Activated CD4-positive, alpha-beta T cell treated with anti-CD3 and anti-CD28 coated beads, Interleukin-2, amount 10 ng/mL, durations not matched to agents 24 days and 14 days (primary cell): ENCODE measurements at regions not wholly inside any gene's neighbourhood (a gene's known extent, or its start where the extent isn't known, plus 50 kb on each side); places are given as distances from the start of the nearest gene placed in this dataset.

Experiments
- DNase-seq: peaks from one replicate; pipeline ENCODE4 v3.0.0; 2022
- H3K27ac Mint-ChIP-seq: one replicate; pipeline ENCODE4 v1.8.0; 2022; ENCODE audit warnings: mild to moderate bottlenecking, mixed read lengths
- H3K27me3 Mint-ChIP-seq: one replicate; pipeline ENCODE4 v1.8.0; 2022; ENCODE audit warnings: mixed read lengths
- H3K36me3 Mint-ChIP-seq: one replicate; pipeline ENCODE4 v1.8.0; 2022; ENCODE audit warnings: low read depth, mild to moderate bottlenecking, mixed read lengths
- H3K4me1 Mint-ChIP-seq: one replicate; pipeline ENCODE4 v1.8.0; 2021; ENCODE audit warnings: mixed read lengths
- H3K4me3 Mint-ChIP-seq: one replicate; pipeline ENCODE4 v1.8.0; 2022; ENCODE audit warnings: mild to moderate bottlenecking, moderate library complexity, mixed read lengths
- H3K9me3 Mint-ChIP-seq: one replicate; pipeline ENCODE4 v1.8.0; 2021; ENCODE audit warnings: mixed read lengths
- intact Hi-C: fragments of 100-400 bp; cut with micrococcal nuclease; formaldehyde crosslinking; loops from one replicate; pipeline ENCODE4 v1.15.1; 2023

DNA sequence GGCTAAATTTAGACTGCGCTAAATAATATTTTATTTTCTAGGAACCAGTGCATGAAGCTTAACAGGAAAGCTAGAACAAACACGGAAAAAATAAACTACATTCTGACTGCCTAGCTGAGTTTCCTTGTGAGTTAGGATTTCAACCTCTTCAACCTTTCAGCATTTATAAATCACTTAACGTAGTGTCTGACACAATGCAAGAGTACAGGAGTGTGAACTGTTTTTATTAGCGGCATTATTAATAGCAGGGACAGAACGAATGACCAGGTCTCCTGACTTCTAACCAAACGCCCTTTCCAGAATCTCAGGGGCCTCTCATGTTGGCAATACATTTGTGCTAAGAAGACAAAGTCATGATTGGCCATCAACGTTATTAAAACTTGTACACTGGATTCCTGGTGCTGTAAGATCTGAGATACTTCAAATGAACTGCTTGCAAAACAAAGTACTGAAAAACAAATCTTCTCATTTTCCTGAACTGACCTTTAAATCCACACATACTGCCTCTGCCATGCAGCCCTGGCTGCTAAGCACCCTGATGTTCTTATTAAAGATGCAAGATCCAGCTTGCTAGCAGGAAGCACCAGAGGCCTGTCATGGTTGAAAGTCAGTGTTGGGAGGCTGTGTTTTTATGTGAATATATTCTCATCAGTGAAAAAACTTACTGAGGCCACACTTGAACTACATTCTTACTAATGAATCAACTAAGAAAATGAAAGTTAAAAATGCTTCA, 380.4 kb upstream of the CPEB2 start:
- Mint-ChIP-seq H3K4me3 (no peak overlapping the region), H3K27ac (no peak overlapping the region), H3K27me3 (no peaks in the 10 kb centered on the region), H3K36me3 (no peaks in the 10 kb centered on the region), H3K9me3 (no peaks in the 10 kb centered on the region), H3K4me1 (no peaks in the 10 kb centered on the region)
- intact Hi-C loops, result no loop called here
- DNase-seq, result no peak

DNA sequence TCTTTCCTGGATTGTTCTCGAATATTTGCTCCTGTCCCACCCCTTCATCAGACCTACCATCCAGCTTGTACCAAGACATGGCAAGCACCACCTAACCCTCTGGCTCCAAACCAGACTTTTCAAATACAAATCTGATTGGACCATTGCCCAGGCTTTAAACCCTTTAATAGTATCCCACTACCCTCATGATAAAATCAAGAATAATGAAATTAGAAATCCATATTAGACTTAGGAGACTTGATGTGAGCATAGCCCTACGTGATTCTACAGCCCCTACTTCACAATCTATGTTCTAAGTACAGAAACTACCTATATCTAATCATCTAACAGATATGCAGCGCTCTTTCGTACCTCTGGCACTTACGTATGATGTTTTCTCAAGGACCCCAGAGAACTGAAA, 375.2 kb upstream of the CPEB2 start:
- Mint-ChIP-seq H3K36me3 (no peaks in the 10 kb centered on the region), H3K4me1 (no peaks in the 10 kb centered on the region), H3K4me3 (no peak overlapping the region), H3K9me3 (no peaks in the 10 kb centered on the region), H3K27me3 (no peaks in the 10 kb centered on the region), H3K27ac (no peak overlapping the region)
- intact Hi-C loops, result no loop called here
- no peak for DNase-seq

DNA sequence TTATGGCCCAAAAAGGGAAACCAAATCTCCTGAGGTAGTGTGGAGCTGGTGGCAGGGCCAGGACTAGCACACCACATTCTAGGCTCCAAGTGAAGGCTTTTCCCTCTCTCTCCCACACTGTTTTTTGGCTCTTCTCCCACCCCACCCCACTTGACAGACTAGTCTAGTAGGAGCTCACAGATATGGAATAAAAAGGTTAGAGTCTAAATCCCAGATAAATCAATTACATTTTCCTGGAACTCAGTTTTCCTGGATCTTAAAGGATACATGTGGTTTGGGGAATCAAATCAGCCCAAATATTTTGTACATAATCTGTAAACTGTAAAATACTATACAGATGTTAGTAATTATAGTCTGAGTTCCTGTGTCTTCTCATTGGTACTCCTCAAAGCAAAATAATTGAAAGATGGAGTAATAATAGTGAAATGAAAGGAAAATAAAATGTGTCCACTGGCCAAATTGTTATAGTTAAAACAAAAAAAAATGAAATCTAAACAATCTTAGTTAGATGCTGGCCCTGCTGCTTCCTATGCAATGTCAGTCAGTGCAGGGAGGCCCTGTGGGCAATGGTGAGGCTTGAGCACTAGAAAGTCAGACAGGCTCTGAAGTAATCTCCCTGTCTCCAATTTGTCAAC, 370.4 kb upstream of the CPEB2 start:
- peaks cover 4% of the 10 kb centered on the region for H3K9me3 Mint-ChIP-seq
- intact Hi-C loops, result no loop called here
- DNase-seq, result no peak
- H3K4me1 Mint-ChIP-seq, result no peaks in the 10 kb centered on the region
- H3K27ac Mint-ChIP-seq, result no peak overlapping the region
- H3K27me3 Mint-ChIP-seq, result no peaks in the 10 kb centered on the region
- no peak overlapping the region for H3K4me3 Mint-ChIP-seq
- H3K36me3 Mint-ChIP-seq, result no peaks in the 10 kb centered on the region

DNA sequence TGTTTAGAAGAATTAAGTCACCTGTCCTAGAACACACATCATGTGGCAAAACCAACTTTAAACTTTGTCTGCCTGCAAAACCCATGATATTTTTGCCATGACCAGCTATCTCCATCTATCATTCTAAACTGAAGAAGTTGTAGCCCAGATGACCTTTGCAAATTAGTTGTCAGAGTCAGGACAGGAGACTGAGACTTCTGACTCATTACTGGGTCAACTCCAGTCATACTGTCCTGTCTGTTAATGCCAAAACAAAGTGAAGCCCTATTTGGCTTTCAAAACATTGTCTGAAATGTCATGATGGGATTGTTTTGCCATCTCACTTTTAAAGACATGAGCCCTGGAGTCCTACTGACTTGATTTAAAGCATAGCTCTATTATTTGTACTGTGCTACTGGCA, 365.7 kb upstream of the CPEB2 start:
- Mint-ChIP-seq H3K36me3 (no peaks in the 10 kb centered on the region), H3K4me1 (no peaks in the 10 kb centered on the region), H3K27ac (no peak overlapping the region), H3K27me3 (no peaks in the 10 kb centered on the region), H3K9me3 (peaks cover 4% of the 10 kb centered on the region), H3K4me3 (no peak overlapping the region)
- no peak for DNase-seq
- intact Hi-C loops, result no loop called here

DNA sequence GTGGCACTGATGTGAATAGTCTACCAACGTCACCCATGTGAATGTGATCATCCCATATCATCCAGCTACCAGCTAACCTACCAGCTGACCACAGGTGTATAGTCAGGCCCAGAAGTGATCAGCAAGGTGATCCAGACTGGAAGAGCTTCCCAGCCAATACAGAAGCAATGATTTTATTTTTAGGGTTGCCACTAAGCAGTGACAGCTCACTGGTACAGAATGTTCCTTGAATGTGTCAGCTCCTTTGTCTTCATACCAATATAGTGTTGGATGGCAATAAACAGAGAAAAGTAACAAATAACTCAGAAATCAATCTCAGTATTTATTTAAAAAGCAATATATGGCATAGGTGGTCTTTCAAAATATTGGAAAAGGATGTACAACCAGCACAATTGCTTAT, 361.8 kb upstream of the CPEB2 start:
- Mint-ChIP-seq H3K4me3 (no peak overlapping the region), H3K27me3 (no peaks in the 10 kb centered on the region), H3K36me3 (no peaks in the 10 kb centered on the region), H3K4me1 (no peaks in the 10 kb centered on the region), H3K27ac (no peak overlapping the region), H3K9me3 (no peaks in the 10 kb centered on the region)
- intact Hi-C loops, result no loop called here
- DNase-seq, result no peak

DNA sequence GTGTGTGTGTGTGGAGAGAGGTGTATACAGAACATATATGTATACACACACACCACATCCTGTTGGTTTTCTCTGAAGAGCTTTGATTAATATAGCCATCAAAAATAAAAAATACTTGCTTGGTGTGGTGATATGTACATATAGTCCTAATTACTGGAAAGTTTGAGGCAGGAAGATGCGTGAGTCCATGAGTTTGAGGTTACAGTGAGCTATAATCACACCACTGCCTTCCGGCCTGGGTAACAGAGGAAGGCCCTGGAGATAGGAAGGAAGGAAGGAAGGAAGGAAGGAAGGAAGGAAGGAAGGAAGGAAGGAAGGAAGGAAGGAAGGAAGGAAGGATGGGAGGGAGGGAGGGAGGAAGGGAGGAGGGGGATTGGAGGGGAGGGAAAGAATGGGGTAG, 360.4 kb upstream of the CPEB2 start:
- Mint-ChIP-seq H3K4me1 (no peaks in the 10 kb centered on the region), H3K9me3 (no peaks in the 10 kb centered on the region), H3K4me3 (no peak overlapping the region), H3K27me3 (no peaks in the 10 kb centered on the region), H3K27ac (no peak overlapping the region), H3K36me3 (no peaks in the 10 kb centered on the region)
- intact Hi-C loops, result no loop called here
- no peak for DNase-seq

DNA sequence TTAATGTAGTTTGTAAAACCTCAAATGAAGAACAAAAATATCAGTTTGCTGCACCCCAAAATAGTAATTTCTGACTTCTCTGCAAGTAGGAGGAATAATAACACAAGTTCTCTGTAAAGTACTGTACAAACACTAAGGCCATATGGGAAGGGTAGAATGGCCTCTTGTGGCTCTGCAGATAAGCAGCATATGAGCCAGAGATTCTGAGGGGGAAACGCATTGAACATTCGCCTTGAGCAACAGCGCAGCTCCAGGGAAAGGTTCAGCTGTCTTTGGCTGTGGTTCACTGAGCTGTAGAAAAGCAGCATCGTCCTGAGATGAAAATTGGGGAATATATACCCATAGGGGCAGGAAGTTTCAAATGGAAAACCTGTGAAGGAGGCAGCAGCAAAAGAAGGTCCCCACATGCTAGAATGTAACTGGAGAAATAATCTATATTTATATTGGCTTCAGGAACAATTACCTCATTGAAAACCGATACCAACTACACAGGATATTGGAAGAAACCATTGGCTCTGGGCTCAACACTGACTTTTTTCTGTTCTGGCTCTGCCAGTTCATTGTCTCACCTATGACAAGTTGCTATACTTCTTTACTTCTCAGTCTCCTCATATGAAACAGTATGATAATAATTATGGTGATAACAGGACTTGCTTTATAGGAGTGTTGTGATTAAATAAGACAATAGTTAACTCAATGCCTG, 357.6 kb upstream of the CPEB2 start:
- Mint-ChIP-seq H3K36me3 (no peaks in the 10 kb centered on the region), H3K27ac (no peak overlapping the region), H3K27me3 (no peaks in the 10 kb centered on the region), H3K9me3 (no peaks in the 10 kb centered on the region), H3K4me3 (no peak overlapping the region), H3K4me1 (no peaks in the 10 kb centered on the region)
- intact Hi-C loops, result no loop called here
- DNase-seq, result no peak

DNA sequence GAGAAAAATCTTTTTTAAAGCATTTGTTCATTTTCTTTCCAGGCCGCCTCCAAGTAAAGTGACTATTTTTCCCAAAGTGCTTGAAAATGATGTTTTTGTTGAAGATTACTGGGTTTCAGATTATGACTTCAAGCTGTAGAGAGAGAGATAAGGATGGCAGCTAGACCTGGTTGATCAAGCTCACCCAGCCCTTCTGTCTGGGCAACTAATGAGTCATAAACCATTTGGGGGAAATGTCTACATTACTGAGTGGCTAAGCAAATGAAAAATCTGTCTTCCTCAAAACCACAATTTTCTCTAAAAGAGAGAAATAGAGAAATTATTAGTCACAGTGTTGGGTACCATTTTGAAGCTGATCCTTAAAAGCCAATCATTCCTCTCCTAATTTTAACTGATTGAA, 355.4 kb upstream of the CPEB2 start:
- Mint-ChIP-seq H3K36me3 (no peaks in the 10 kb centered on the region), H3K9me3 (peaks cover 4% of the 10 kb centered on the region), H3K4me1 (no peaks in the 10 kb centered on the region)

DNA sequence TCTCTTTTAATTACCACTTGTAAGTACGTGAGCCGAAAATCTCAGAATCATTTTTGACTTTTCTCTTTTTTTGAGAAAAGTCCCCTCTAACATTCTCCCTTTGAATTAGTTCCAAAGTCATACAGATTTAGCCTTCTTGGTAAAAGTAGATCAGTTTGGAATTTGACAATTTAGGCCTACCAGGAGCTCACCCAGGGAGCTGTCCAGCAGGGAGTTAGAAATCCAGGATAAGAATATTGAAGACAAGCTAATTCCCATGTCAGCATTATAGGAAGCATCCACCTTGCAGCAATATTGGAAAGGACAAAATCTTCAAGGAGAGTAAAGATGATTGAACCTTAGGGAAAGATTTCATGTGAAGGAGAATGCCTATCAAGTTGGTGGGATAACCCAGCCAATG, 352.2 kb upstream of the CPEB2 start:
- Mint-ChIP-seq H3K27me3 (no peaks in the 10 kb centered on the region), H3K4me3 (no peak overlapping the region), H3K4me1 (no peaks in the 10 kb centered on the region), H3K9me3 (peaks cover 10% of the 10 kb centered on the region), H3K27ac (no peak overlapping the region), H3K36me3 (no peaks in the 10 kb centered on the region)
- DNase-seq, result no peak
- intact Hi-C loops, result no loop called here

More for the DNA sequence above, 355.4 kb upstream of the CPEB2 start:
- Mint-ChIP-seq H3K27me3 (no peaks in the 10 kb centered on the region), H3K4me3 (no peak overlapping the region), H3K27ac (no peak overlapping the region)
- intact Hi-C loops, result no loop called here
- no peak for DNase-seq

DNA sequence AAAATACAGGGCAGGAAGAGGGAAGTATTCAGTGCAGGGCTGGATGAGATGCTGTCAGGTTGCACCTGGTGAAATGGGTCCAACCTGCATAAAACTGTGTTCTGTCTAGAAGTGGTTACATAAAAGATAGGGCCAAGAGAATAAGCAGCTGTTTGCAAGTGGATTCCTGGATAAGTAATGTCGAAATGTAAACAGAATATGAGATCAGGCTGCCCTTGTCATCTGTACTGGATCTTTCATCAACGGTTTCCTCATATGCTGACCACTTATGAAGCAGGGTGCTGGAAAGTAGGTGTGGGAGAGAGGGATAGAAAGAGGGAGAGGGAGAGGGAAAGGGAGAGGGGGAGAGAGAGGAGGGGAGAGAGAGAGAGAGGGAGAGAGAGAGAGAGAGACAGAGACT, 349.8 kb upstream of the CPEB2 start:
- no peaks in the 10 kb centered on the region for H3K4me1 Mint-ChIP-seq
- intact Hi-C loops, result no loop called here
- H3K4me3 Mint-ChIP-seq, result no peak overlapping the region
- no peak for DNase-seq
- H3K9me3 Mint-ChIP-seq, result peaks cover 10% of the 10 kb centered on the region
- no peaks in the 10 kb centered on the region for H3K27me3 Mint-ChIP-seq
- H3K36me3 Mint-ChIP-seq, result no peaks in the 10 kb centered on the region
- no peak overlapping the region for H3K27ac Mint-ChIP-seq

DNA sequence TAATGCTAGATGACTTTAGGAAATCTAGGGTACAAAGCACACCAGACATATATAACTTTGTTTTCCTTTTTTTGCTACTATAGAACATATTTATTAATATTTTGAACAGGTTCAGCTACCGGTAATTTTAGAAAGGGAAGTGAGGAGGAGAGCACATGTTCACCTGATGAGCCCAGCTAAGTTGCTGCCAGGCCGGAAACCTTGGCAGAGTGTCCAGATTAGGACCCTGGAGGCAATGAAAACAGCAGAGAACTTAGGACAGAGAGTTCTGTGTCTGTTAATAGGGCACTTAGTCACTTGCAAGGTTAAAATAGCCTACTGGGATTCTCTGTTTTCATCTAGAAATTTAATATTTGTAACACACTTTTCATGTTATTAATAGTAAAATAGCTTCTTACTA, 348.9 kb upstream of the CPEB2 start:
- Mint-ChIP-seq H3K27ac (no peak overlapping the region), H3K36me3 (no peaks in the 10 kb centered on the region), H3K4me1 (no peaks in the 10 kb centered on the region), H3K27me3 (no peaks in the 10 kb centered on the region), H3K4me3 (no peak overlapping the region), H3K9me3 (peaks cover 10% of the 10 kb centered on the region)
- intact Hi-C loops, result no loop called here
- no peak for DNase-seq

DNA sequence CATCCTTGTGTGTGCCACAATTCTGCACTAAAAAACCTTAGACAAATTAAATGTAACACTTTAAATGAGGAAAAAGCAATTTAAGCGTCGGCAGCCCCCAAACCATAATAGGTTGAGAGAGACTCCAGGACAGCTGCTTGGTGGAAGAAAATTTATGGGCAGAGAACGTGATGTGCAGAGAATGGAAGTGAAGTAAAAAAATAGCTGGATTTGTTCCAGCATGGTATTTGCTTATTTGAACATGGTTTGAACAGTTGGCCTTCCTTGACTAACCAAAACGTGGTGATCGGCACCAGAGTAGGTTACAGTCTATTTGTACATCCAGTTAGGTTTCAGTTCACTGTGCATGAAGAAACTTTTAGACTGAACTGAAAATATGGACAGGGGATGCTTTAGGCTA, 343.0 kb upstream of the CPEB2 start:
- H3K4me3 Mint-ChIP-seq, result no peak overlapping the region
- H3K27ac Mint-ChIP-seq, result no peak overlapping the region
- H3K27me3 Mint-ChIP-seq, result no peaks in the 10 kb centered on the region
- no peaks in the 10 kb centered on the region for H3K9me3 Mint-ChIP-seq
- intact Hi-C loops, result no loop called here
- H3K36me3 Mint-ChIP-seq, result no peaks in the 10 kb centered on the region
- DNase-seq, result no peak
- H3K4me1 Mint-ChIP-seq, result no peaks in the 10 kb centered on the region

DNA sequence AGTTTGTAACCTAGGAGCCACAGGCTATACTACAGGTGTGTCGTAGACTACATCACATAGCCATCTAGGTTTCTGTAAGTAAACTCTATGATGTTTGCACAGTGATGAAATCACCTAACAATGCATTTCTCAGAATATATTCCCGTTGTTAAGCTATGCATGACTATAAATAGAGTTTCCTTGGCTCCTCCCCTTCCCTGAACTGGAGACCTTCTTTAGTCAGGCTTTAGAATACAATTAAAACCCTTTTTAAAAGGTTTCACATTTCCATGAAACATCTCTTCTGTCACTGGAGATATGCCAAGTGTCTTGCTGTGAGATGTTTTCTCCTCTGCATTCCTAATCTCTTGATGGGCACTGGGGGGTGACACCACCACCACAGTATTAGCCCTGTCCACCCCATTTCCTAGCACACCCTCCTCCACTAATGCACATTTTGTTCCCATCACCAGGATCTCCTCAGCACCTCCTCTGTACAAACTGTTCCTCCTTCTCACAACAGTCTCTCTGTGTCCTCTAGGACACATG, 334.6 kb upstream of the CPEB2 start:
- Mint-ChIP-seq H3K36me3 (no peaks in the 10 kb centered on the region), H3K4me3 (no peak overlapping the region), H3K9me3 (no peaks in the 10 kb centered on the region), H3K4me1 (no peaks in the 10 kb centered on the region), H3K27me3 (no peaks in the 10 kb centered on the region), H3K27ac (no peak overlapping the region)
- no peak for DNase-seq
- intact Hi-C loops, result no loop called here

DNA sequence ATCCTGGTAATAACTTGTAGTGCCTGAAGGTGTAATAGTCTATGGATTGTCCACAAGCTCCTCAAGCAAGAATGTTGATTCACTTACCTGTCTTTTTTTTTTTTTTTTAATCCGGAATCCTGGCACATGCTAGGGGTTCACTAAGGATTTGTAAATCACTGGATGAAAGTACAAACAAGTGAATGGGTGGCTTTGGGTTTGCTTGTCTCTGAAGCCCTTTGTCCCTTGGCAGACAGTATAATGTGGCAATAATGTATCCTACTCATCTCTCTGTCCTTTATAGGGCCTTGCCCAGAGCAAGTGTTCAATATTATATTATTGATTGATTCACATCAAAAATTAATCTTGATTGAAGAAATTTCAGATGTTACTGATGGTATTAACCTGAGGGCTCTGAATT, 334.0 kb upstream of the CPEB2 start:
- Mint-ChIP-seq H3K36me3 (no peaks in the 10 kb centered on the region), H3K4me3 (no peak overlapping the region), H3K27me3 (no peaks in the 10 kb centered on the region), H3K27ac (no peak overlapping the region), H3K4me1 (no peaks in the 10 kb centered on the region), H3K9me3 (no peaks in the 10 kb centered on the region)
- intact Hi-C loops, result no loop called here
- DNase-seq, result no peak
